H9 (cell line): ENCODE measurements at regions not wholly inside any gene's neighbourhood (a gene's known extent, or its start where the extent isn't known, plus 50 kb on each side); places are given as distances from the start of the nearest gene placed in this dataset.
"Not testable (repeated sequence)": the region's sequence is repeated elsewhere in the genome, so short reads cannot be mapped to it uniquely, and the experiment has no call there.

Experiments
- DNase-seq: peaks from one replicate; pipeline ENCODE4 v3.0.0-alpha.2; 2017
- H2AFZ ChIP-seq: one replicate; pipeline ENCODE4 v1.6.1; 2013; ENCODE audit warnings: mild to moderate bottlenecking, low read length, control low read depth, moderate library complexity
- H2AK5ac ChIP-seq: 2 replicates; pipeline ENCODE4 v1.6.1; 2013; ENCODE audit warnings: low read length, control low read depth, mixed read lengths; ENCODE audit not compliant: insufficient read length
- H2BK120ac ChIP-seq: one replicate; pipeline ENCODE4 v1.6.1; 2013; ENCODE audit warnings: low read depth, mild to moderate bottlenecking, low read length, control low read depth, inconsistent platforms; ENCODE audit not compliant: poor library complexity, severe bottlenecking
- H2BK12ac ChIP-seq: 2 replicates; pipeline ENCODE4 v1.6.1; 2013; ENCODE audit warnings: low read length, control low read depth, mixed read lengths, low read depth; ENCODE audit not compliant: insufficient read length
- H2BK15ac ChIP-seq: 2 replicates; pipeline ENCODE4 v1.6.1; 2013; ENCODE audit warnings: low read depth, low read length, control low read depth
- H2BK20ac ChIP-seq: one replicate; pipeline ENCODE4 v1.6.1; 2013; ENCODE audit warnings: low read depth, mild to moderate bottlenecking, low read length, control low read depth, inconsistent platforms; ENCODE audit not compliant: poor library complexity, severe bottlenecking
- H2BK5ac ChIP-seq: 2 replicates; pipeline ENCODE4 v1.6.1; 2013; ENCODE audit warnings: low read length, control low read depth, mixed read lengths; ENCODE audit not compliant: insufficient read length
- H3K14ac ChIP-seq: 2 replicates; pipeline ENCODE4 v1.6.1; 2013; ENCODE audit warnings: low read length, control low read depth; ENCODE audit not compliant: insufficient read depth
- H3K18ac ChIP-seq: 2 replicates; pipeline ENCODE4 v1.6.1; 2013; ENCODE audit warnings: low read depth, mild to moderate bottlenecking, mixed read lengths, low read length, control low read depth; ENCODE audit not compliant: insufficient read length
- H3K23ac ChIP-seq: 2 replicates; pipeline ENCODE4 v1.6.1; 2013; ENCODE audit warnings: low read length, control low read depth, mixed read lengths, low read depth; ENCODE audit not compliant: insufficient read length
- H3K23me2 ChIP-seq: 2 replicates; pipeline ENCODE4 v1.6.1; 2013; ENCODE audit warnings: low read depth, mild to moderate bottlenecking, mixed read lengths, low read length, control low read depth; ENCODE audit not compliant: insufficient read length, poor library complexity, severe bottlenecking
- H3K27ac ChIP-seq: 2 replicates; pipeline ENCODE4 v1.5.1; 2013; ENCODE audit warnings: low read length, control low read depth, mixed read lengths, low read depth; ENCODE audit not compliant: insufficient read length
- H3K27me3 ChIP-seq: 2 replicates; pipeline ENCODE4 v1.6.1; 2013; ENCODE audit warnings: low read length, control low read depth, inconsistent platforms; ENCODE audit not compliant: insufficient read depth
- H3K4ac ChIP-seq: 2 replicates; pipeline ENCODE4 v1.6.1; 2013; ENCODE audit warnings: low read depth, mild to moderate bottlenecking, control low read depth, inconsistent platforms, low read length, moderate library complexity
- H3K4me1 ChIP-seq: 2 replicates; pipeline ENCODE4 v1.6.1; 2013; ENCODE audit warnings: low read length, control low read depth, inconsistent platforms; ENCODE audit not compliant: insufficient read depth
- H3K4me2 ChIP-seq: 2 replicates; pipeline ENCODE4 v1.6.1; 2013; ENCODE audit warnings: low read length, control low read depth, mixed read lengths; ENCODE audit not compliant: insufficient read length, insufficient read depth
- H3K56ac ChIP-seq: 2 replicates; pipeline ENCODE4 v1.6.1; 2013; ENCODE audit warnings: low read depth, mild to moderate bottlenecking, mixed read lengths, low read length, control low read depth; ENCODE audit not compliant: insufficient read length
- H3K79me1 ChIP-seq: 2 replicates; pipeline ENCODE4 v1.6.1; 2013; ENCODE audit warnings: low read depth, mild to moderate bottlenecking, moderate library complexity, low read length, control low read depth, inconsistent platforms; ENCODE audit not compliant: insufficient read depth, poor library complexity, severe bottlenecking
- H3K79me2 ChIP-seq: 2 replicates; pipeline ENCODE4 v1.6.1; 2013; ENCODE audit warnings: low read length, control low read depth, inconsistent platforms; ENCODE audit not compliant: insufficient read depth
- H3K9ac ChIP-seq: 2 replicates; pipeline ENCODE4 v1.6.1; 2013; ENCODE audit warnings: low read length, control low read depth, mixed read lengths; ENCODE audit not compliant: insufficient read length; ENCODE audit errors: extremely low read depth
- H3K9me3 ChIP-seq: one replicate; pipeline ENCODE4 v1.6.1; 2013; ENCODE audit warnings: low read depth, low read length, inconsistent platforms; ENCODE audit not compliant: control insufficient read depth
- H3T11ph ChIP-seq: one replicate; pipeline ENCODE4 v1.6.1; 2013; ENCODE audit warnings: mild to moderate bottlenecking, low read length, control low read depth, inconsistent platforms
- H4K20me1 ChIP-seq: one replicate; pipeline ENCODE4 v1.6.1; 2013; ENCODE audit not compliant: control insufficient read depth, insufficient read length, insufficient read depth
- H4K5ac ChIP-seq: 2 replicates; pipeline ENCODE4 v1.6.1; 2013; ENCODE audit warnings: low read depth, mild to moderate bottlenecking, mixed read lengths, low read length, control low read depth; ENCODE audit not compliant: insufficient read length
- H4K8ac ChIP-seq: replicated peaks from 2 replicates; pipeline ENCODE4 v1.6.1; 2013; ENCODE audit warnings: low read length, control low read depth, mixed read lengths, low read depth; ENCODE audit not compliant: insufficient read length
- H4K91ac ChIP-seq: 2 replicates; pipeline ENCODE4 v1.6.1; 2013; ENCODE audit warnings: low read depth, mild to moderate bottlenecking, moderate library complexity, mixed read lengths, low read length, control low read depth; ENCODE audit not compliant: insufficient read length
- H3K27ac Mint-ChIP-seq, 3 experiments: 2 replicates in 2 of 3; 3 replicates in 1 of 3; pipeline ENCODE4 v1.8.0; 2020 to 2021; ENCODE audit warnings: mixed read lengths in 3 of 3, mild to moderate bottlenecking in 1 of 3, moderate library complexity in 1 of 3
- H3K27me3 Mint-ChIP-seq: 2 replicates; pipeline ENCODE4 v1.8.0; 2021; ENCODE audit warnings: low read depth, mild to moderate bottlenecking, moderate library complexity, mixed read lengths
- H3K36me3 Mint-ChIP-seq, 3 experiments: 2 replicates in 2 of 3; 3 replicates in 1 of 3; pipeline ENCODE4 v1.8.0; 2020 to 2021; ENCODE audit warnings: low read depth in 3 of 3, mixed read lengths in 3 of 3; ENCODE audit not compliant: insufficient read depth in 1 of 3
- H3K4me1 Mint-ChIP-seq, 2 experiments: 2 replicates each; pipeline ENCODE4 v1.8.0; 2020; ENCODE audit warnings: mixed read lengths in 2 of 2
- H3K4me3 Mint-ChIP-seq, 2 experiments: 2 replicates in 1 of 2; 3 replicates in 1 of 2; pipeline ENCODE4 v1.8.0; 2020 to 2021; ENCODE audit warnings: mild to moderate bottlenecking in 2 of 2, mixed read lengths in 2 of 2, moderate library complexity in 1 of 2
- H3K9me3 Mint-ChIP-seq, 2 experiments: 2 replicates in 1 of 2; 3 replicates in 1 of 2; pipeline ENCODE4 v1.8.0; 2020; ENCODE audit warnings: mild to moderate bottlenecking in 2 of 2, mixed read lengths in 2 of 2, moderate library complexity in 1 of 2
- WGBS: extraction: QIAGEN DNeasy Blood & Tissue Kit; methylation state at CpG from one replicate; pipeline ENCODE4 v1.1.7; 2013; ENCODE audit warnings: missing lambda C conversion rate, low lambda C conversion rate, mixed read lengths; ENCODE audit not compliant: insufficient read length; ENCODE audit errors: extremely low coverage; 5-methylcytosine and 5-hydroxymethylcytosine counted together

DNA sequence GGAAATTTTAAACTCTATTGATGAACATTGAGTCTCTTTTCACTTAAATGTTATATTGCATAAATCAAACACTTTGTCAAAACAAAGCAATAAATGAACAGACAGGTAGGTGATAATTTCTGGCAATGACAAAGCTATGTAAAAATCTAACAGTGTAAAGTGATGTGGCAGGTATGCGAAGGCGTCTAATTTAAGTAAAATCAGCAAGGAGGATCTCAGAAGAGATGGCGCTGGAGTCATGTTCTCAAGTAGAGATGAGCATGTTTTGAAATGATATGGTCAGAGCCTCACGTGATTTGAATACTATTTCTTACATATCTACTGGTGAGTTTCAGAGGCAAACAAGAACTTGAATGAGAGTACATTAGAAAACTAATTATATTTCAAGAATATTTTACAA is 204.0 kb upstream of the FRG1 start:
- H3K4me1 Mint-ChIP-seq: not testable (repeated sequence)
- WGBS: no CpG with 5 or more reads among the region's 4 CpGs

DNA sequence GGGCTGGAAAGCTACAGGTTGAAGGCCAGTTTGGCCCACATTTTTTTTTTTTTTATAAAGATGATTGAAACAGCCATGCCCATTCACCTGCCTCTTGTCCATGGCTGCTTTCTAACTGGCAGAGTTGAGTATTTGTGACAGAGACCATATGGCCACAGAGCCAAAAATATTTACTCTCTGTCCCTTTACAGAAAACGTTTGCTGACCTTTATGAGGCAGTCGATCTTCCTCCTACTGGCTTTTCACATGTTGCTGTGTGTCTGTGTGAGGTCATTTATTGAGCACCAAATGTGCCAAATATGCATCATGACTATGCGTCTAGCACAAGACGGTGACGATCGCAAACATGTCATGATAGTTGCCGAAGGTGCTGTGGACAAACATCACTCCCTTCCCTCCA is 200.6 kb upstream of the FRG1 start:
- H3K9me3 Mint-ChIP-seq: peaks cover 55 to 86% of the 10 kb centered on the region in 2 experiments
- H4K5ac ChIP-seq, H3K27ac Mint-ChIP-seq, H3K4me2 ChIP-seq, H2BK12ac ChIP-seq, H3K23ac ChIP-seq, H3K27ac ChIP-seq, H3K27me3 ChIP-seq, H2AFZ ChIP-seq, H3K36me3 Mint-ChIP-seq, H3K56ac ChIP-seq, H3K9ac ChIP-seq, H3K4me3 Mint-ChIP-seq, H2AK5ac ChIP-seq, H3K9me3 ChIP-seq, H3K14ac ChIP-seq, H3K4me1 Mint-ChIP-seq, H3K79me1 ChIP-seq, H3K23me2 ChIP-seq, H2BK15ac ChIP-seq, H2BK5ac ChIP-seq, H4K8ac ChIP-seq, H2BK120ac ChIP-seq, H3K79me2 ChIP-seq, H3K4ac ChIP-seq, H4K91ac ChIP-seq, H3T11ph ChIP-seq, H2BK20ac ChIP-seq, H3K4me1 ChIP-seq, H4K20me1 ChIP-seq, DNase-seq, H3K27me3 Mint-ChIP-seq, H3K18ac ChIP-seq: not testable (repeated sequence)
- WGBS: no CpG with 5 or more reads among the region's 7 CpGs

More for the DNA sequence above, 204.0 kb upstream of the FRG1 start:
- not testable (repeated sequence) for H3K27ac Mint-ChIP-seq, H4K8ac ChIP-seq, H3K4me1 ChIP-seq, H2BK120ac ChIP-seq, H3K56ac ChIP-seq, H2BK5ac ChIP-seq, H3K4me2 ChIP-seq, H3K27ac ChIP-seq, H3K27me3 ChIP-seq, H3K23me2 ChIP-seq, H3K23ac ChIP-seq, H2AK5ac ChIP-seq, H3K14ac ChIP-seq, H3K9me3 ChIP-seq, H4K91ac ChIP-seq, H4K5ac ChIP-seq, H2BK12ac ChIP-seq, H3K18ac ChIP-seq, H4K20me1 ChIP-seq, DNase-seq, H2BK20ac ChIP-seq, H2AFZ ChIP-seq, H2BK15ac ChIP-seq, H3K9ac ChIP-seq, H3K4me3 Mint-ChIP-seq, H3K27me3 Mint-ChIP-seq, H3K79me2 ChIP-seq, H3K79me1 ChIP-seq, H3T11ph ChIP-seq, H3K4ac ChIP-seq
- Mint-ChIP-seq H3K36me3 (peaks cover 5 to 19% (median 16%) of the 10 kb centered on the region in 3 experiments; a peak in 5 of 7 replicates), H3K9me3 (peaks cover 59 to 86% of the 10 kb centered on the region in 2 experiments)
